Eye (tissue), 1 donor: ENCODE measurements at regions not wholly inside any gene's neighbourhood (a gene's known extent, or its start where the extent isn't known, plus 50 kb on each side); places are given as distances from the start of the nearest gene placed in this dataset.
"Not testable (repeated sequence)": the region's sequence is repeated elsewhere in the genome, so short reads cannot be mapped to it uniquely, and the experiment has no call there.

Source experiments
- DNase-seq: peaks from one replicate; pipeline ENCODE4 v3.0.0-alpha.2; 2015

DNA sequence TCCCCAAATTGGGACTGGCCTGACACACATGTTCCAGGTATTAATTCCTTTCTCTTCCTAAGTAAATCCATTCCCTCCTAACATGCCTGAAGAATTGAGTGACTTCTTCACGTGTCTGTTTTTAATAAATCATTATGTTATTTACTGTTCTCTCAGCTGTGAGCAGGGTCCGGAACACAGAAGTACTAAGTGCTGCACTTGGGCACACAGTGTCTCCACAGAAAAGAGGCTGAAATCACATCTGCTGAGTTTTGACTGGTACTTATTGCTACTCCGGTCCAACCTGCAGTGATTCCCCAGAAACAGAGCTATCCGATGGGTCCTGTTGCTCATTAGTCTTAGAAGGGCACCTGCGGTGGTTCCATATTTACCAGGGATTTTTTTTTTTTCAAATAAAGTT is 202.6 kb downstream of the RBM46 start:
- no peak for DNase-seq

- no peak for DNase-seq
Measured at GRCh38 chr4:154984148-154984547, 203.1 kb downstream of the RBM46 start.

- no peak for DNase-seq
Measured at GRCh38 chr4:154984616-154985015, 203.5 kb downstream of the RBM46 start.

GRCh38 chr4:154985673-154986072 is 204.6 kb downstream of the RBM46 start:
- no peak for DNase-seq

- no peak for DNase-seq
Measured at GRCh38 chr4:154988511-154988910, 207.4 kb downstream of the RBM46 start.

DNA sequence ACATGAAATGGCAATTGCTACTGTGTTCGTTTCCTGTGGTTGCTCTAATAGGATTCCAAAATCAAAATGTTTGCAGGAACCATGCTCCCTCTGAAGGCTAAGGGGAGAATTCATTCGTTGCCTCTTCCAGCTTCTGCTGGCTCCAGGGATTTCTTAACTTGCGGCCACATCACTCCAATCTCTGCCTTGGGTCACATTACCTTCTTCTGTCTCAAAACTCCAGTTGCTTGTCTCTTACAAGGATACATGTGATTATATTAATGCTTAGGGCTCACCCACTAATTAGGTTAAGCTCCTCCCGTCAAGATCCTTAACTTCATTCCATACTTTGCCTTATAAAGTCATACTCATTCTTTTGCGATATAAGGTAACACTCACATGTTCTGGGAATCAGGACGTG is 208.4 kb downstream of the RBM46 start:
- DNase-seq, result no peak

- DNase-seq, result not testable (repeated sequence)
Measured at GRCh38 chr4:154997866-154998265, 210.6 kb upstream of the NPY2R start.

DNA sequence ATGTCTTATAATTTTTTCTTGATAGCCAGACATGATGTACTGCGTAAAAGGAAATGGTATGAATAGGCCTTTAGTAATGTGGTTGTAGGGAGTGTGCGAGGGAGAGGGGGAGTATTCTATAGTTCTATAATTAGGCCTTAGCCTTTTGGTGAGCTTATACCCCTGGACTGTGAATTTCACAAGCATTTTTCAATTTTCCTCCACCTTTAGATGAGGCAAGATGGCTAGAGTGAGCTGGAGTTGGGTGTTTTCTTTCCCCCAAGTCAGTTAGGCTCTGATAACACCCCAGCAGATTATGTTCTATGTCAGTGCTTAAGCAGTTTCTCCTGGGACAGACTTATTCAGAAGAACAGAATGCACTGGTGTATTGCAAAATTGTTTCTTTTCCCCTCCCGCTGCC is 210.2 kb upstream of the NPY2R start:
- DNase-seq, result no peak

- DNase-seq, result no peak
Measured at GRCh38 chr4:154998773-154999172, 209.7 kb upstream of the NPY2R start.

GRCh38 chr4:154999950-155000578 is 208.4 kb upstream of the NPY2R start:
- no peak for DNase-seq

GRCh38 chr4:155001251-155001650 is 207.2 kb upstream of the NPY2R start:
- no peak for DNase-seq

- no peak for DNase-seq
Measured at GRCh38 chr4:155005395-155006090, 202.9 kb upstream of the NPY2R start.

DNA sequence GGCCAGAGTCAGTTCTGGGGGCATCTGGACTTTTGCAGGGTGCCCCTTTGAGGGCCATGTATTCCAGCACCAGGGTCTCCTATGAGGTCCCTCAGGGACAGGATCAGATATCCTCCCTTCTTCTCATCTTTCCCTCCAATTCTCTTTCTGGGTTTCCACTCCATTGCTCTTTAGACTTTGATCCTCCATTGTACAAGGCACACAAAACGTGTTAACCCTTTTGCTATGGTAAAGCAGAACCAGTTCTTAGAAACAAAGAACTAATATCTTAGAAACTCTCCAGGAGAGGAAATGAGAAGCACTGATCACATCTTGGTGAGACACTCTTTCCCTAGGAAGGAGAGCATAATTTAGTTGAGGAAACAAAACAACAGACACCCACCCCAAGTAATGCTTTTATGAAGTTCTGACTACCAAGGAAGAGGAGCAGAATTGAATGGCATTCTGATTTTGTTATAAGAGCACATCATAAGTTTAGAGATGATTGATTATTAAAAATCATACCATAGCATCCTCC is 200.7 kb upstream of the NPY2R start:
- DNase-seq, result no peak

DNA sequence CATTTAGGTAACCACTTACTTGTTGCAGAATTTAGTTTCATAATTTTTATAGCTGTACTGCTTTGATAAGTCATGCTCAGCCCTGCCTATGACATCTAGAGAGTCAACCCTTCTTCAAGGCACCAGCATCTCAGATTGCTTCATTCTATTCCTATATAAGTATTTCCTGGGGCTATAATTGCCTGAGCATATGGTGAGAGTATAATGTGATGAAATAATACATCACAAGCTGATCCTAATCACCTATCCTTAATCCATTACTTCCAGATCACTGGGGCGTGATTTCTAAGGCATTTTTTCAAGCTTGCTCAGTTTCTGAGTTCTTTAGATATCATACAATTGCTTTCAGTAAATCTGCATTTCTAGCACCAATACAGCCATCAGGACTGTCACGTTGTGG is 200.0 kb upstream of the NPY2R start:
- no peak for DNase-seq

DNA sequence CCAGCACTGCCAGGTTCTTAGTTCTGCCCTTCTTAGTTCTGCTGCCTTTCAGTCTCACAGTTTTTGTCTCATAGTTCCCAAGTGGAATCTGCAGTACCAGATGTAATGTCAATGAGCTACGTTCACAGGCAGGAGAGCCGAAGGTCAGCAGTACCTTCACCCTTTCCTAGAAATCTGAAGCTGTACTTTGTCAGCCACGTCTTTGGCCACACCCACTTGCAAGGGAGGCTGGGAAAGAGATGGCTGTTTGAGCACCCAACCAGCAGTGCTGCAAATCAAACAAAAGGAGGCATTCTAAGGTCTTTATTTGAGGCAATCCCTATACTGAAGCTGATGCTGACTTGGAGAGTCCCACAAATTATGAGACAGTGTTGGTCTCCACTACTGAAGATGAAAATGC is 199.1 kb upstream of the NPY2R start:
- DNase-seq, result no peak

- DNase-seq, result no peak
Measured at GRCh38 chr4:155010376-155010775, 198.1 kb upstream of the NPY2R start.

GRCh38 chr4:155011163-155011780 is 197.2 kb upstream of the NPY2R start:
- no peak for DNase-seq

DNA sequence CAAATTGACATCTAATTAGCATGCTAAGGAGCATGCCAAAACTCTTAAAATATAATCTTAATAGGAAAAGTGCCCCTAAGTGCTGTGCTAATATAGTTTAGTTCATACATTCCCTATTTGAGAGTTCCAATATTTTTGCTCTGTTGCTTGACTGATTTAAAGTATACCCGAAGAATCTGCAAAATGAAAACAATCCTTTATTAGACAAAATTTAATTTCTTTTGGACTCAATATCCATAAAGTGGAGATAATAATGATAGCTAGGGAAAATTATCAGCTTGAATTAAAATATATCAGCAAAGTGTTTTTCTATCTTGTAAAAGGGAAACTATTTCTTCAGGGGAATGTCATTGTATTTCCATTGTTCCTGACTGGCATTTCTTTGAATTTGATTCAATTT is 196.0 kb upstream of the NPY2R start:
- DNase-seq, result no peak

DNA sequence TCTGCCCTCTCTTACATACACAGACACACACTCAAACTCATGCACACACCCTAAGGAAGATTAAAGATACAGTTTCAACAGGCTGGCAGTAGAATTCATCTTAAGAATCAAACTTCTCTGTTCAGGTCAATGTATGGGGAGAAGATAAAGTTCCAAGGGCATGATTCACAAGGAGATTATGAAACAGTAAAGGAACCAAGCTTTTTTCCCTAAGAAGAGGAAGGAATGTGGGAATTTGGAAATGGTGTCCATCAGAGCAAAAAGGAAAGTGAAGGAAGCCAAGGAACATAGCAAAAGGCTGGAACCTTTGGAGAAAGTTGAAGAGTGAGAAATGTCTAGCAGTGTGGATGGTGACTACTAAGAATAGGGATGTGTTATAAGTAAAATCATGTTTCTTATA is 191.0 kb upstream of the NPY2R start:
- no peak for DNase-seq

- DNase-seq, result peak; percentile 56
Measured at GRCh38 chr4:155025762-155026457, 182.5 kb upstream of the NPY2R start.

- no peak for DNase-seq
Measured at GRCh38 chr4:155026715-155027114, 181.7 kb upstream of the NPY2R start.

DNA sequence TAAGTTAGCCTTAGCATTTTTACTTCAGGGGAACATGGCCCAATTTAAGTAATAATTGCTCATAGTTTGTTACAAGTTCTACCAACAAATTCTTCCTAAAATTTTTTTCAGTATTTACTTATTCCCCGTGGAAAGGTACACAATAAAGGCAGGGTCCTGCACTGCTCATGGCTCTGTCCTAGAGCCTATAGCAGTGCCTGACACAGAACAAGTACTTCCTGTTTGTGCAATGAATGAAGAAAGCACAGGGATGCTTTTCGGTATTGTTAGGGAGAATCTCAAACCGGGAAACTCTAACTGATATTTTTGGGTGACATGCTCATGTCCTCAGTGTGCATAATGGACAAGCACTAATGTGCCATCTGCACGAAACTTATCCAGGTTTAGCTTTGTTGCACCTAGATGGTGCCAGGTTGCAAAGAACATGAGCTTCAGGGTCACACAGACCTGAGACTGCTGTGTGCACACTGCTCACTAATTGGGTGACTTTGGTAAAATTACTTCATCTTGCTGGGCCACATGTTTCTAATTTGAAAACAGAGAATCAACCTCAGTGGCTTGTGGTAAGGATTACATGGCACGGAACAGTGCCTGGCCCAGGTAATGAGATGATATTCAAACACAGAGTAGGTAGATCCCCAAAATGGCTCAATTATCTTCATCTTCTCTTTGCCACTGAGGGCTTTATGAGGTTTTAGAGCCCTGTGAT is 175.8 kb upstream of the NPY2R start:
- DNase-seq, result no peak

- DNase-seq, result no peak
Measured at GRCh38 chr4:155033604-155034003, 174.8 kb upstream of the NPY2R start.
